Natural killer cell (primary cell): ENCODE measurements at regions not wholly inside any gene's neighbourhood (a gene's known extent, or its start where the extent isn't known, plus 50 kb on each side); places are given as distances from the start of the nearest gene placed in this dataset.

Experiments used
- ATAC-seq, 3 donors: fragments of 150-1000 bp in 2 of 3; fragments of 200-7000 bp in 1 of 3; cut with Tn5 transposase; 1 replicate in 1 of 3; 2 replicates in 2 of 3; pipeline ENCODE4 v1.10.0; 2021; ENCODE audit warnings: mild to moderate bottlenecking in 2 of 3, moderate library complexity in 2 of 3
- DNase-seq, 2 donors: peaks; one replicate each; pipeline versions ENCODE4 v3.0.0 to v3.0.0-alpha.2; 2013 to 2021; ENCODE audit warnings: mixed read lengths in 1 of 2
- H3K27ac ChIP-seq: one replicate; pipeline ENCODE4 v1.5.1; 2013; ENCODE audit warnings: mild to moderate bottlenecking, low read length
- H3K27me3 ChIP-seq: one replicate; pipeline ENCODE4 v1.6.1; 2013; ENCODE audit warnings: low read length; ENCODE audit not compliant: control insufficient read depth, insufficient read depth
- H3K36me3 ChIP-seq: one replicate; pipeline ENCODE4 v1.6.1; 2013; ENCODE audit warnings: low read length; ENCODE audit not compliant: control insufficient read depth, insufficient read depth
- H3K4me1 ChIP-seq: one replicate; pipeline ENCODE4 v1.6.1; 2013; ENCODE audit warnings: low read length; ENCODE audit not compliant: control insufficient read depth, insufficient read depth
- H3K4me3 ChIP-seq: one replicate; pipeline ENCODE4 v1.5.1; 2013; ENCODE audit warnings: low read length
- H3K9me3 ChIP-seq: one replicate; pipeline ENCODE4 v1.6.1; 2013; ENCODE audit warnings: low read length; ENCODE audit not compliant: control insufficient read depth, insufficient read depth
- H3K27ac Mint-ChIP-seq, 2 donors: one replicate each; pipeline ENCODE4 v1.8.0; 2022; ENCODE audit warnings: mild to moderate bottlenecking in 2 of 2, mixed read lengths in 2 of 2, moderate library complexity in 1 of 2
- H3K27me3 Mint-ChIP-seq, 2 donors: one replicate each; pipeline ENCODE4 v1.8.0; 2022; ENCODE audit warnings: low read depth in 2 of 2, mixed read lengths in 2 of 2
- H3K36me3 Mint-ChIP-seq: one replicate; pipeline ENCODE4 v1.8.0; 2022; ENCODE audit warnings: mixed read lengths
- H3K4me1 Mint-ChIP-seq, 2 donors: one replicate each; pipeline ENCODE4 v1.8.0; 2022; ENCODE audit warnings: mixed read lengths in 2 of 2
- H3K4me3 Mint-ChIP-seq: one replicate; pipeline ENCODE4 v1.8.0; 2022; ENCODE audit warnings: mild to moderate bottlenecking, moderate library complexity, mixed read lengths
- H3K9me3 Mint-ChIP-seq, 2 donors: one replicate each; pipeline ENCODE4 v1.8.0; 2022; ENCODE audit warnings: mixed read lengths in 2 of 2
- CTCF ChIP-seq: fragments of 200-600 bp; IDR thresholded peaks from one replicate; pipeline ENCODE4 v1.8.0; 2022; ENCODE audit warnings: antibody characterized with exemption
- whole genome bisulfite sequencing: methylation state at CpG from one replicate; pipeline ENCODE4 v1.1.7; 2013; ENCODE audit warnings: missing lambda C conversion rate; ENCODE audit not compliant: insufficient coverage; 5-methylcytosine and 5-hydroxymethylcytosine counted together
- intact Hi-C: fragments of 100-400 bp; cut with micrococcal nuclease; formaldehyde crosslinking; loops from one replicate; pipeline ENCODE4 v1.14.2; 2022

- WGBS: 80% methylated on average over 1 of the region's 1 CpG
- Mint-ChIP-seq H3K27me3 (peaks cover 0 to 7% of the 10 kb centered on the region in 2 donors), H3K9me3 (no peaks in the 10 kb centered on the region), H3K27ac (no peak overlapping the region), H3K4me3 (no peak overlapping the region), H3K4me1 (no peaks in the 10 kb centered on the region), H3K36me3 (peaks cover 7% of the 10 kb centered on the region)
- Histone ChIP-seq H3K4me3 (no peak overlapping the region), H3K36me3 (no peaks in the 10 kb centered on the region), H3K27ac (no peak overlapping the region), H3K4me1 (no peaks in the 10 kb centered on the region), H3K9me3 (no peaks in the 10 kb centered on the region), H3K27me3 (no peaks in the 10 kb centered on the region)
- no peak for ATAC-seq
- intact Hi-C loops: no loop called here
- no peak for DNase-seq
- TF ChIP-seq CTCF: no peak
Observed at GRCh38 chr2:144999936-145000335, 480.0 kb upstream of the ZEB2 start.

- intact Hi-C loops: no loop called here
- DNase-seq (no peak), ATAC-seq (no peak)
- WGBS: 62% methylated on average over 7 of the region's 7 CpGs
- peaks cover 7% of the 10 kb centered on the region for H3K36me3 Mint-ChIP-seq
- no peak overlapping the region for H3K27ac Mint-ChIP-seq
- H3K4me3 Mint-ChIP-seq: no peak overlapping the region
- H3K4me3 ChIP-seq: no peak overlapping the region
- no peaks in the 10 kb centered on the region for H3K27me3 ChIP-seq
- no peak for TF ChIP-seq CTCF
- peaks cover 0 to 7% of the 10 kb centered on the region in 2 donors for H3K27me3 Mint-ChIP-seq
- no peaks in the 10 kb centered on the region for H3K4me1 ChIP-seq
- no peak overlapping the region for H3K27ac ChIP-seq
- no peaks in the 10 kb centered on the region for H3K36me3 ChIP-seq
- H3K4me1 Mint-ChIP-seq: no peaks in the 10 kb centered on the region
- H3K9me3 ChIP-seq: no peaks in the 10 kb centered on the region
- no peaks in the 10 kb centered on the region for H3K9me3 Mint-ChIP-seq
Observed at GRCh38 chr2:144999071-144999875, 479.4 kb upstream of the ZEB2 start.

- Histone ChIP-seq H3K27ac (no peak overlapping the region), H3K36me3 (no peaks in the 10 kb centered on the region), H3K27me3 (no peaks in the 10 kb centered on the region), H3K4me3 (no peak overlapping the region), H3K9me3 (no peaks in the 10 kb centered on the region), H3K4me1 (no peaks in the 10 kb centered on the region)
- Mint-ChIP-seq H3K27ac (no peak overlapping the region), H3K27me3 (peaks cover 0 to 7% of the 10 kb centered on the region in 2 donors), H3K4me1 (no peaks in the 10 kb centered on the region), H3K4me3 (no peak overlapping the region), H3K9me3 (no peaks in the 10 kb centered on the region), H3K36me3 (peaks cover 6% of the 10 kb centered on the region)
- ATAC-seq (no peak), DNase-seq (no peak)
- 92% methylated on average over 3 of the region's 4 CpGs for WGBS
- TF ChIP-seq CTCF: no peak
- intact Hi-C loops: no loop called here
Observed at GRCh38 chr2:144998435-144998834, 478.5 kb upstream of the ZEB2 start.
